VCaP (cell line): ENCODE measurements at regions not wholly inside any gene's neighbourhood (a gene's known extent, or its start where the extent isn't known, plus 50 kb on each side); places are given as distances from the start of the nearest gene placed in this dataset.

ENCODE experiments used
- H3K27ac ChIP-seq: fragments of 450-650 bp; 2 replicates; pipeline ENCODE4 v1.5.1; 2017
- TF ChIP-seq, protein P1 (sequence below): fragments of 450-650 bp; conservative IDR thresholded peaks from 2 replicates; pipeline ENCODE4 v1.5.1; 2017; ENCODE audit warnings: mild to moderate bottlenecking, moderate library complexity

DNA sequence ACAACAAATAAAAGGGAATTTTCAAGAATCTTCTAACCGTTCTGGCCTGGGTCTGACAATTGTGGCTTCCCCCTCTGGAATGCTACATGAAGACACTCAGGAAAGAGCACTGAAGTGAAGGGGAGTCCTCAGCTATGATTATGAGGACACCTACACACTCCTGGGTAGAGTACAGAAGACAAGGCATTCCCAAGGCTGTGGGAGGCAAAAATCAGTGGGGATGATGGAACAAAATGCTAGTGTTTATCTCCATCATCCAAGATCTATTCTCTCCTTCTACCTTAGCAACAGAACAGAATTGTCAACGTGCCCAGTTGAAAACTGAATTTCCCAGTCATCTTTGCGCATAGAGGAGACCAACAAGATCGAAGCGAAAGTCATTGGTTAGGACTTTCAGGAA lies 130.1 kb upstream of the LARP1 start:
- H3K27ac ChIP-seq = no peak overlapping the region
- TF ChIP-seq, protein P1, sequence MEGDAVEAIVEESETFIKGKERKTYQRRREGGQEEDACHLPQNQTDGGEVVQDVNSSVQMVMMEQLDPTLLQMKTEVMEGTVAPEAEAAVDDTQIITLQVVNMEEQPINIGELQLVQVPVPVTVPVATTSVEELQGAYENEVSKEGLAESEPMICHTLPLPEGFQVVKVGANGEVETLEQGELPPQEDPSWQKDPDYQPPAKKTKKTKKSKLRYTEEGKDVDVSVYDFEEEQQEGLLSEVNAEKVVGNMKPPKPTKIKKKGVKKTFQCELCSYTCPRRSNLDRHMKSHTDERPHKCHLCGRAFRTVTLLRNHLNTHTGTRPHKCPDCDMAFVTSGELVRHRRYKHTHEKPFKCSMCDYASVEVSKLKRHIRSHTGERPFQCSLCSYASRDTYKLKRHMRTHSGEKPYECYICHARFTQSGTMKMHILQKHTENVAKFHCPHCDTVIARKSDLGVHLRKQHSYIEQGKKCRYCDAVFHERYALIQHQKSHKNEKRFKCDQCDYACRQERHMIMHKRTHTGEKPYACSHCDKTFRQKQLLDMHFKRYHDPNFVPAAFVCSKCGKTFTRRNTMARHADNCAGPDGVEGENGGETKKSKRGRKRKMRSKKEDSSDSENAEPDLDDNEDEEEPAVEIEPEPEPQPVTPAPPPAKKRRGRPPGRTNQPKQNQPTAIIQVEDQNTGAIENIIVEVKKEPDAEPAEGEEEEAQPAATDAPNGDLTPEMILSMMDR = no peak

DNA sequence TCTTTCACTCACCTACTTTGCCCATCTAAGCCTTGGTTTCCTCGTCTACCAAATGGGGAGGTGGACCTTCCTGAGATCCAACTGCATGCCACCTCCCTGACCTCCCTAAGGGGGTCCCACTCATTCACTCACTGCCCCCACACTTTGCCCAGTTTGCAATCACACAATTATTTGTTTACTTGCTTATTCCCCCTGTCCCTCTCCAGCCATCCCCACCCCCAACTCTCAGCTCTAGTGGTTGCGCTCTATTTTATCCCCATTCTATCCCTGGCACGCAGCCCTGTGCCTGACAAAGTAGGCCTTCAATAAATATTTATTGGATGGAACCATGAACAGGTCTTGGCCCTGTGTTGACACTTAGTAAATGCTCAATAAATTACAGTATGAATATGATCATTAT lies 130.8 kb upstream of the LARP1 start:
- H3K27ac ChIP-seq = no peak overlapping the region
- TF ChIP-seq, protein P1 = no peak

GRCh38 chr5:154620411-154620810 lies 134.8 kb upstream of the LARP1 start:
- H3K27ac ChIP-seq = no peak overlapping the region
- TF ChIP-seq, protein P1 = no peak

DNA sequence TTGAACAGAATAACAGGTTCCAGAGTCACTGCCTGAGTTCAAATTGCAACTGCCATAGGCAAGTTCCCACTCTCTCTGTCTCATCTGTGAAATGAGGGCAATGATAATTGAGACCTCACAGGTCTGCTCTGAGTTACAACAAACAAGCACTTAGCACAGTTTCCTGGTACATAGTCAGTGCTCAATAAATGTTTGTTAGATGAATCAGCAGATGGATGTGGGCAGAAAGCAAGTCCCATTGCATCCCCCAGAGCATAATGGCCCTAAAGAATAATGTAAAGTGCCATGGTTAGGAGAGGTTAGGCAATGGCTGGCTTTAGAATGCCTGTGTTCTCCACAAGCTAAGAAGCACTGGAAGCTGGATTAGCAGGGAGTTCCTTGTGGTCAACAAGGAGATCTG lies 136.5 kb upstream of the LARP1 start:
- H3K27ac ChIP-seq = no peak overlapping the region
- TF ChIP-seq, protein P1 = no peak

DNA sequence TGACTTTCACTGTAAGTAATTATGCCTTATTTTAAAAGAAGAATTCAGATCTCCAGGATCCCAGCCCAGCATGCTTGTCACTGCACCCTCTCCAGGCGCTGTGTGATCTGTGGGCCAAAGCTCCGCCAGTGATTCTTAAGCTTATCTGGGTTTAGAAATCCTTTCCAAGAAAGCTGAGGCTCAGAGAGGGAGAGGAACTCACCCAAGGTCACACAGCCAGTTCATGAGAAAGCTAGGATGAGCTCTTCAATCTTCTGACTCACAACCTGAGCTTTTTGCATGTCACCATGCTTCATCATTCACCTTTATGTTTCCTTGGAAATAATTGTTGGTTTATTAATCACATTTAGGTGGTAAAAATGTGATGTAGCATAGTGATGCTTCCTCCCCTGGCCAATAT lies 136.6 kb upstream of the HAND1 start:
- no peak overlapping the region for H3K27ac ChIP-seq
- TF ChIP-seq, protein P1 = no peak

GRCh38 chr5:154614125-154614524 lies 136.1 kb upstream of the HAND1 start:
- H3K27ac ChIP-seq = no peak overlapping the region
- TF ChIP-seq, protein P1 = no peak

DNA sequence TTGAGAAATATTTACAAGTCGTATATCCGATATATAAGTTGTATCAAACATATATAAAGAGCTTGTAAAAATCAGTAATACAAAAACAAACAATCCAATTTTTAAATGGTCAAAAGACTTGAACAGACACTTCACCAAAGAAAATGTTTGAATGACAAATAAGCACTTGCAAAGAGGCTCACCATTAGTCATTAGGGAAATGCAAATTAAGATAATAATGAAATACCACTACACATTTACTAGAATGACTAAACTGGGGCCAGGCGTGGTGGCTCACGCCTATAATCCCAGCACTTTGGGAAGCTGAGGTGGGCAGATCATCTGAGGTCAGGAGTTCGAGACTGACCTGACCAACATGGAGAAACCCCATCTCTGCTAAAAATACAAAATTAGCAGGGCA lies 134.6 kb upstream of the HAND1 start:
- TF ChIP-seq, protein P1 = no peak
- H3K27ac ChIP-seq = no peak overlapping the region

- H3K27ac ChIP-seq = no peak overlapping the region
- TF ChIP-seq, protein P1 = no peak
Measured at GRCh38 chr5:154611341-154611767, 133.3 kb upstream of the HAND1 start.
